Nephron (organoid): ENCODE measurements at regions not wholly inside any gene's neighbourhood (a gene's known extent, or its start where the extent isn't known, plus 50 kb on each side); places are given as distances from the start of the nearest gene placed in this dataset.

Experiments used
- H3K27ac Mint-ChIP-seq, 3 experiments: 2 replicates each; pipeline ENCODE4 v1.8.0; 2020; ENCODE audit warnings: mixed read lengths in 3 of 3, mild to moderate bottlenecking in 2 of 3, moderate library complexity in 1 of 3
- H3K27me3 Mint-ChIP-seq: 2 replicates; pipeline ENCODE4 v1.8.0; 2021; ENCODE audit warnings: low read depth, mild to moderate bottlenecking, moderate library complexity, mixed read lengths
- H3K36me3 Mint-ChIP-seq: 2 replicates; pipeline ENCODE4 v1.8.0; 2020; ENCODE audit warnings: low read depth, mixed read lengths
- H3K4me1 Mint-ChIP-seq: 2 replicates; pipeline ENCODE4 v1.8.0; 2020; ENCODE audit warnings: mixed read lengths
- H3K4me3 Mint-ChIP-seq, 3 experiments: 2 replicates each; pipeline ENCODE4 v1.8.0; 2020; ENCODE audit warnings: mild to moderate bottlenecking in 3 of 3, mixed read lengths in 3 of 3, moderate library complexity in 2 of 3
- H3K9me3 Mint-ChIP-seq: 2 replicates; pipeline ENCODE4 v1.8.0; 2020; ENCODE audit warnings: mixed read lengths
- TF ChIP-seq, protein P1 (sequence below), 3 experiments: fragments of 200-600 bp; sonication (generic); IDR thresholded peaks; one replicate each; pipeline ENCODE4 v1.5.0; 2021; ENCODE audit warnings: antibody characterized with exemption in 3 of 3; ENCODE audit not compliant: unreplicated experiment in 3 of 3

DNA sequence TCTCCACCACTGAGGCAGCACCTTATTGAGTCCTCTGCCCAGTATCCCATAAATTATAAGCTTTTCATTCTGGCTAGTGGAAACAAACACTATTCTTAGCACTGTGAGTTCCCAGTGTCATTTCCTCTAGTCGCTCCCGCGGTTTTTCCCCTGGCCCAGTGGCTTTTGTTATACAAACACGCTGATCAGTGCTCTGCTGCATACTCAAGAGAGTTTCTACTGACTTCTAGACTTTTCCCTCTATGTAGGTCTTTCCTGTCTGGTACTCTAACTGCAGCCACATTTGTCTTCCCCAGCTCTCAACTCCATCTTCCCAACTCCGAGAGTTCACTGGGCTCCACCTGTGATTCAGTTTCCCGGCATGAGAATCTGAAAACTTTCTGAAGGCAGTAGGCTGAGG is 556.6 kb upstream of the SALL1 start:
- TF ChIP-seq, protein P1, sequence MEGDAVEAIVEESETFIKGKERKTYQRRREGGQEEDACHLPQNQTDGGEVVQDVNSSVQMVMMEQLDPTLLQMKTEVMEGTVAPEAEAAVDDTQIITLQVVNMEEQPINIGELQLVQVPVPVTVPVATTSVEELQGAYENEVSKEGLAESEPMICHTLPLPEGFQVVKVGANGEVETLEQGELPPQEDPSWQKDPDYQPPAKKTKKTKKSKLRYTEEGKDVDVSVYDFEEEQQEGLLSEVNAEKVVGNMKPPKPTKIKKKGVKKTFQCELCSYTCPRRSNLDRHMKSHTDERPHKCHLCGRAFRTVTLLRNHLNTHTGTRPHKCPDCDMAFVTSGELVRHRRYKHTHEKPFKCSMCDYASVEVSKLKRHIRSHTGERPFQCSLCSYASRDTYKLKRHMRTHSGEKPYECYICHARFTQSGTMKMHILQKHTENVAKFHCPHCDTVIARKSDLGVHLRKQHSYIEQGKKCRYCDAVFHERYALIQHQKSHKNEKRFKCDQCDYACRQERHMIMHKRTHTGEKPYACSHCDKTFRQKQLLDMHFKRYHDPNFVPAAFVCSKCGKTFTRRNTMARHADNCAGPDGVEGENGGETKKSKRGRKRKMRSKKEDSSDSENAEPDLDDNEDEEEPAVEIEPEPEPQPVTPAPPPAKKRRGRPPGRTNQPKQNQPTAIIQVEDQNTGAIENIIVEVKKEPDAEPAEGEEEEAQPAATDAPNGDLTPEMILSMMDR (IDR thresholded peaks at IDR 0.05; ENCODE audit: unreplicated experiment in 3 of 3) = no peak
- H3K36me3 Mint-ChIP-seq = peaks cover 20% of the 10 kb centered on the region
- peaks cover 27% of the 10 kb centered on the region for H3K9me3 Mint-ChIP-seq
- peaks cover 5% of the 10 kb centered on the region for H3K27me3 Mint-ChIP-seq
- no peak overlapping the region for H3K27ac Mint-ChIP-seq
- no peaks in the 10 kb centered on the region for H3K4me1 Mint-ChIP-seq
- H3K4me3 Mint-ChIP-seq = no peak overlapping the region

DNA sequence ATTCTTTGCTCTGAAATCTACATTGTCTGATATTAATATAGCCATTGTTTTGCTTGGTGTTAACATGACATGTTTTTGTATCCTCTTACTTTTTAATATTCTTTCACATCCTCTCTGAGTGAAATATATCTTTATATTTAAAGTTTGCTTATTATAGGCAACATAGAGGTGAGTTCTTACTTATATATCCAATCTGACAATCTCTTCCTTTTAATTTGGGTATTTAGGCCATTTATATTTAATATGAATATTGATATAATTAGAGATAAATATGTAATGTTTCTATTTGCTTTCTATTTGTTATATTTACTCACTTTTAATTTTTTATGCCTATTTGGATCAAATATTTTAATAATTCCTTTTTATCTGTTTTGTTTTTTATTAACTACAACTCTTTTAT is 554.1 kb upstream of the SALL1 start:
- peaks cover 27% of the 10 kb centered on the region for H3K9me3 Mint-ChIP-seq
- no peaks in the 10 kb centered on the region for H3K4me1 Mint-ChIP-seq
- peaks cover 3% of the 10 kb centered on the region for H3K27me3 Mint-ChIP-seq
- no peak overlapping the region for H3K27ac Mint-ChIP-seq
- no peak overlapping the region for H3K4me3 Mint-ChIP-seq
- H3K36me3 Mint-ChIP-seq = peaks cover 20% of the 10 kb centered on the region
- TF ChIP-seq, protein P1 (IDR thresholded peaks at IDR 0.05; ENCODE audit: unreplicated experiment in 3 of 3) = no peak

DNA sequence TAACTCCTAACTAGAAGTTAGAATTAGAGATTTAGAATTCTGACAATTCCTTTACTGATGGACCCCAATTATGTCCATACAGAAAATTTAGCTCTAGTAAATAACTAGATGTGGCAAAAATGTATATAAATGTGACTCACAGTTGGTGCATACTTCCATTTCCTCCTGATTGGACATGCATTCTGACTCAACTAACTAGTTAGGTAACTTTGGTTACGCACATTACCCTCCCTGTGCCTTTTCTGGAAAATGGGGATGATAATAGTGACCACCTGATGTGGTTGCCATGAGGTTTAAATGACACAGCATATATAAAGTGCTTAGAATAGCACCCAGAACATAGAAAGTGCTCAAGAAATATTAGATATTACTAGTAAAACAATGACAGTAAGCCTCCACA is 550.0 kb upstream of the SALL1 start:
- Mint-ChIP-seq H3K4me1 (peaks cover 5% of the 10 kb centered on the region), H3K4me3 (no peak overlapping the region), H3K36me3 (peaks cover 11% of the 10 kb centered on the region), H3K27ac (no peak overlapping the region), H3K27me3 (peaks cover 3% of the 10 kb centered on the region), H3K9me3 (peaks cover 16% of the 10 kb centered on the region)
- TF ChIP-seq, protein P1 (IDR thresholded peaks at IDR 0.05; ENCODE audit: unreplicated experiment in 3 of 3) = no peak

DNA sequence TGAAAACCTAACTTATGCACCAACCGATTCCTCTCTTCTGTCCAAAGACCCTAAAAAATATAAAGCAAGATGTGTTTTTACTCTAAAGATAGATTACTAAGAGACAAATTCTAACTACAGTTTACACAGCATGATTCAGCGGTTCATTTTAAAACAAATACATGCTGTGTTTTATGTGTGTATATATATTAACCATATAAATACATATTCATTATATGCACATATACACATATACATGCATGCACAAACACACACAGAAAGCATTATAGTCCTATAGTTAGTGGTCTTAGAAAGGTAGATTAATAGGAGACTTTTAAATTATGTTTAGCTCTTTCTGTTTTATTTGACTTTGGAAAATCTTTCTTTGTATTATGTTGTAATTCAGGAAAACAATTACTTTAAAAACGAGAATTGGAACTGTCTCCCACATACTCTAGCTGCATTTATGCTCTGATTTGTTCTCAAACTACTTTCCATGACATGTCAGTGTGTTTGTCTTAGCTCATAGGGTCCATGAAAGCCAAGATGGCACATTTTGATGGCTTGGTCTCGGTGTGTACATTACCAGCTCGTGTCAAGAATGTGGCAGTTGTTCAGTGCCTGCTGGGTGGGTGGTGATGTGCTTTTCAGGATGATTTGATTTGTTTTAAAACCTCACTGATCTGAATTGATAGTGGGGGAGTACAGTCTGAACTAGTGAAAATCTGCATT is 548.8 kb upstream of the SALL1 start:
- peaks cover 5% of the 10 kb centered on the region for H3K4me1 Mint-ChIP-seq
- H3K27ac Mint-ChIP-seq = no peak overlapping the region
- peaks cover 16% of the 10 kb centered on the region for H3K9me3 Mint-ChIP-seq
- H3K4me3 Mint-ChIP-seq = no peak overlapping the region
- H3K27me3 Mint-ChIP-seq = peaks cover 3% of the 10 kb centered on the region
- H3K36me3 Mint-ChIP-seq = peaks cover 11% of the 10 kb centered on the region
- TF ChIP-seq, protein P1 (IDR thresholded peaks at IDR 0.05; ENCODE audit: unreplicated experiment in 3 of 3) = no peak

DNA sequence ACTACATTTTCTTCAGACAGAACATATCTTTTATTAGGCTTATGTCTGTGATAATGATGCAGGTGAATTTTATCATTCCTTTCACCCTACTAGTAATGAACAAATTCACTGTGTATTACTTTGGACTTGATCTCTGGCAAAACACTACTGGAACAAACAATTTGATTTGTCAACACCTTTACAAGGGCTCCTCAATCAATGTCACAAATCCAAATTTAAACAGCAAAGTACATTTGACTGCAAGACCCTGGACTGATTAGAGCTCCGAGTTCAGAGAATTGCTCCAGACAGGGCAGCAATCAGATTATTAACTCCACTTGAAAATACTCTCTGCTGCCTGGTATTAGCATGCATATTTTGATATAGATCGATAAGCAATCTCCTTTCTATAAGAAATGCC is 547.6 kb upstream of the SALL1 start:
- Mint-ChIP-seq H3K36me3 (peaks cover 6% of the 10 kb centered on the region), H3K9me3 (peaks cover 16% of the 10 kb centered on the region), H3K4me1 (peaks cover 5% of the 10 kb centered on the region), H3K27me3 (no peaks in the 10 kb centered on the region), H3K27ac (no peak overlapping the region), H3K4me3 (no peak overlapping the region)
- TF ChIP-seq, protein P1 (IDR thresholded peaks at IDR 0.05; ENCODE audit: unreplicated experiment in 3 of 3) = no peak

DNA sequence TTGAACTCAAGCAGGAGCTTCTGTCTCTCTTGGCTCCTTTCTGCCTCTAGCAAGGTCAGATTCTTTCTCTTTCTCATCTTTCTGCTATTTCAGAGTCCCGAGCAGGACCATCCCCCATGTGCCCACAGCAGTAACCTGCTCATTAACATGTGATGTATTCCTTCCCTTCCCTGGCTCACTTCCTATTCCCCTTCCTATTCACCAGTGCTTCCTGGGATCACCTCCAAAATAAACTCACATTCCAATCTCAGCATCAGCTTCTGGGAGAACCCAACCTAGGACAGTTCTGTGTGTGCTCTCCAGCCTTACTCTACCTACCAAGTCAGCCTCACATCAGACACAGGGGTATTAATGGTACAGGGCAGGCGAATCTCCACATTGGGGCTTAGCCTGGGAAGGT is 546.4 kb upstream of the SALL1 start:
- peaks cover 24% of the 10 kb centered on the region for H3K9me3 Mint-ChIP-seq
- H3K36me3 Mint-ChIP-seq = peaks cover 9% of the 10 kb centered on the region
- peaks cover 5% of the 10 kb centered on the region for H3K4me1 Mint-ChIP-seq
- H3K27ac Mint-ChIP-seq = no peak overlapping the region
- no peaks in the 10 kb centered on the region for H3K27me3 Mint-ChIP-seq
- no peak overlapping the region for H3K4me3 Mint-ChIP-seq
- TF ChIP-seq, protein P1 (IDR thresholded peaks at IDR 0.05; ENCODE audit: unreplicated experiment in 3 of 3) = no peak
